ENCODE measurements at regions not wholly inside any gene's neighbourhood (a gene's known extent, or its start where the extent isn't known, plus 50 kb on each side); places are given as distances from the start of the nearest gene placed in this dataset.
"Not testable (repeated sequence)": the region's sequence is repeated elsewhere in the genome, so short reads cannot be mapped to it uniquely, and the experiment has no call there.

DNA sequence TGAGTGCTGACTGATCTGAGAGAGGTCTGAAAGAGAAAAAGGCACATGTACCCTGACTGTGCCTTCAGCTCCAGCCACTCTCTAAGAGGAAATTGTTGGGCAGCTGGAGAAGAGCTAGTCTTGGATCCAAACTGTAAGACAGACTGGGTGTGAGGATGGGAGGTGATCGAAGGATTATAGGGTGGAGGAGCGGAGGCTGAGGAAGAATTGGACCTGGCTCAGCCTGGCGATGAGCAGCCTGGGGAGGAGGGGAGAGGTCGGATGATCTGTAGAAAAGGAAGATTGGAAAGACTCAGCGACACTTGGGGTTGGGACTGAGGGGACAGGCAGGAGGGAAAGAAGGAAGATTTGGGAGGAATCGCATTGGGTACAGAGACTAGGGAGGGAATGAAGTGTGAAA lies 98.6 kb upstream of the SLC25A48 start:
- H3K79me2 ChIP-seq (ENCODE audit: insufficient read depth, low read length) = no peaks in the 10 kb centered on the region
- no peaks in the 10 kb centered on the region for H3K4me1 ChIP-seq (ENCODE audit: insufficient read depth, low read length)
- H3K4me3 ChIP-seq (ENCODE audit: insufficient read depth, low read length) = no peak overlapping the region
- no peak overlapping the region for H3K4me2 ChIP-seq (ENCODE audit: insufficient read depth, low read length)
- no peak overlapping the region for H3K27ac ChIP-seq (ENCODE audit: low read depth, low read length)
- no peaks in the 10 kb centered on the region for H4K20me1 ChIP-seq (ENCODE audit: insufficient read depth, low read length)
- no peak overlapping the region for H2AFZ ChIP-seq (ENCODE audit: low read length)
- H3K9me3 ChIP-seq (ENCODE audit: low read depth, low read length) = no peaks in the 10 kb centered on the region
- H3K36me3 ChIP-seq (ENCODE audit: insufficient read depth, low read length) = no peaks in the 10 kb centered on the region
- TF ChIP-seq, protein P1, sequence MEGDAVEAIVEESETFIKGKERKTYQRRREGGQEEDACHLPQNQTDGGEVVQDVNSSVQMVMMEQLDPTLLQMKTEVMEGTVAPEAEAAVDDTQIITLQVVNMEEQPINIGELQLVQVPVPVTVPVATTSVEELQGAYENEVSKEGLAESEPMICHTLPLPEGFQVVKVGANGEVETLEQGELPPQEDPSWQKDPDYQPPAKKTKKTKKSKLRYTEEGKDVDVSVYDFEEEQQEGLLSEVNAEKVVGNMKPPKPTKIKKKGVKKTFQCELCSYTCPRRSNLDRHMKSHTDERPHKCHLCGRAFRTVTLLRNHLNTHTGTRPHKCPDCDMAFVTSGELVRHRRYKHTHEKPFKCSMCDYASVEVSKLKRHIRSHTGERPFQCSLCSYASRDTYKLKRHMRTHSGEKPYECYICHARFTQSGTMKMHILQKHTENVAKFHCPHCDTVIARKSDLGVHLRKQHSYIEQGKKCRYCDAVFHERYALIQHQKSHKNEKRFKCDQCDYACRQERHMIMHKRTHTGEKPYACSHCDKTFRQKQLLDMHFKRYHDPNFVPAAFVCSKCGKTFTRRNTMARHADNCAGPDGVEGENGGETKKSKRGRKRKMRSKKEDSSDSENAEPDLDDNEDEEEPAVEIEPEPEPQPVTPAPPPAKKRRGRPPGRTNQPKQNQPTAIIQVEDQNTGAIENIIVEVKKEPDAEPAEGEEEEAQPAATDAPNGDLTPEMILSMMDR (IDR thresholded peaks at IDR 0.05; ENCODE audit: extremely low read depth, low read depth, low read length) = no peak
- peaks cover 4% of the 10 kb centered on the region for H3K27me3 ChIP-seq (ENCODE audit: insufficient read depth, low read length)
- DNase-seq (ENCODE audit: insufficient read length, low spot score, missing footprints) = no peak

DNA sequence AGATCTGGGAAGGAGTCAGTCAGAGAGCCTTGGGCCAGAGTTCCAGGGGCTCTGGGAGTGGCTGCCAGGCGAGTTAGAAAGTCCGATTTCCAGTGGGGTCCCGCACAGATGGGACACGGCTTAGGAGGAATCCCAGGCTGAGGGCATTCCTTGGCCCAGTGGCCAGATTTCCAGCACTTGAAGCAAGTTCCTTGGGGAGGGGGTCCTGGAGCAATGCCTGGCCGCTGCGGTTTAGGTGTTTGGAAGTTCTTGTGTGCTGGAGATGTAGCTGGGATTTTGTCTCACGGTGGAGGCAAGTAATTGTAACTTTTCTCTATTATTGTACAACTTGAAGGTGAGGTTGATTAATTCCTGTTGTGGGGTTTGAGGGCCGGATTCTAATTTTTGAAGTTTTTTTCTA lies 99.5 kb upstream of the SLC25A48 start:
- DNase-seq (ENCODE audit: insufficient read length, low spot score, missing footprints); H3K4me3 ChIP-seq (ENCODE audit: insufficient read depth, low read length); H3K27ac ChIP-seq (ENCODE audit: low read depth, low read length); H3K4me1 ChIP-seq (ENCODE audit: insufficient read depth, low read length); H3K9me3 ChIP-seq (ENCODE audit: low read depth, low read length); H4K20me1 ChIP-seq (ENCODE audit: insufficient read depth, low read length); H3K36me3 ChIP-seq (ENCODE audit: insufficient read depth, low read length); H2AFZ ChIP-seq (ENCODE audit: low read length); H3K4me2 ChIP-seq (ENCODE audit: insufficient read depth, low read length); H3K27me3 ChIP-seq (ENCODE audit: insufficient read depth, low read length); H3K79me2 ChIP-seq (ENCODE audit: insufficient read depth, low read length): not testable (repeated sequence)

DNA sequence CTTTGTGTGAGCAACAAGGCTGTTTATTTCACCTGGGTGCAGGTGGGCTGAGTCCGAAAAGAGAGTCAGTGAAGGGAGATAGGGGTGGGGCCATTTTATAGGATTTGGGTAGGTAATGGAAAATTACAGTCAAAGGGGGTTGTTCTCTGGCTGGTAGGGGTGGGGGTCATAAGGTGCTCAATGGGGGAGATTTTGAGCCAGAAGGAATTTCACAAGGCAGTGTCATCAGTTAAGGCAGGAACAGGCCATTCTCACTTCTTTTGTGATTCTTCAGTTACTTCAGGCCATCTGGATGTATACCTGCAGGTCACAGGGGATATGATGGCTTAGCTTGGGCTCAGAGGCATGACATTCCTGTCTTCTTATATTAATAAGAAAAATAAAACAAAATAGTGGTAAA lies 103.4 kb upstream of the SLC25A48 start:
- H3K36me3 ChIP-seq (ENCODE audit: insufficient read depth, low read length); H3K27ac ChIP-seq (ENCODE audit: low read depth, low read length): not testable (repeated sequence)

DNA sequence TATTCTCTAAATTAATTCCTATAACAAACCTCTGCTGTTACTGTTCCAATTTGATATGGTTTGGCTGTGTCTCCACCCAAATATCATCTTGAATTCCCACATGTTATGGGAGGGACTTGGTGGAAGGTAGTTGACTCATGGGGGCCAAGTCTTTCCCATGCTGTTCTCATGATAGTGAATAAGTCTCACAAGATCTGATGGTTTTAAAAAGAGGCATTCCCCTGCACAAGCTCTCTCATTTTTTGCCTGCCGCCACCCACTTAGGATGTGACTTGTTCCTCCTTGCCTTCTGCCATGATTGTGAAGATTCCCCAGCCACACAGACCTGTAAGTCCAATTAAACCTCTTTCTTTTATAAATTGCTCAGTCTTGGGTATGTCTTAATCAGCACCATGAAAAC lies 104.3 kb upstream of the SLC25A48 start:
- H3K27me3 ChIP-seq (ENCODE audit: insufficient read depth, low read length); H3K9me3 ChIP-seq (ENCODE audit: low read depth, low read length); H3K27ac ChIP-seq (ENCODE audit: low read depth, low read length); H2AFZ ChIP-seq (ENCODE audit: low read length); H3K4me2 ChIP-seq (ENCODE audit: insufficient read depth, low read length); H3K4me1 ChIP-seq (ENCODE audit: insufficient read depth, low read length); H3K79me2 ChIP-seq (ENCODE audit: insufficient read depth, low read length); H3K4me3 ChIP-seq (ENCODE audit: insufficient read depth, low read length); H3K36me3 ChIP-seq (ENCODE audit: insufficient read depth, low read length); DNase-seq (ENCODE audit: insufficient read length, low spot score, missing footprints); H4K20me1 ChIP-seq (ENCODE audit: insufficient read depth, low read length): not testable (repeated sequence)

More for the DNA sequence above, 103.4 kb upstream of the SLC25A48 start:
- not testable (repeated sequence) for DNase-seq (ENCODE audit: insufficient read length, low spot score, missing footprints); H3K9me3 ChIP-seq (ENCODE audit: low read depth, low read length); H3K4me1 ChIP-seq (ENCODE audit: insufficient read depth, low read length); H3K4me3 ChIP-seq (ENCODE audit: insufficient read depth, low read length); H2AFZ ChIP-seq (ENCODE audit: low read length); H4K20me1 ChIP-seq (ENCODE audit: insufficient read depth, low read length); H3K4me2 ChIP-seq (ENCODE audit: insufficient read depth, low read length); H3K27me3 ChIP-seq (ENCODE audit: insufficient read depth, low read length); H3K79me2 ChIP-seq (ENCODE audit: insufficient read depth, low read length)

DNA sequence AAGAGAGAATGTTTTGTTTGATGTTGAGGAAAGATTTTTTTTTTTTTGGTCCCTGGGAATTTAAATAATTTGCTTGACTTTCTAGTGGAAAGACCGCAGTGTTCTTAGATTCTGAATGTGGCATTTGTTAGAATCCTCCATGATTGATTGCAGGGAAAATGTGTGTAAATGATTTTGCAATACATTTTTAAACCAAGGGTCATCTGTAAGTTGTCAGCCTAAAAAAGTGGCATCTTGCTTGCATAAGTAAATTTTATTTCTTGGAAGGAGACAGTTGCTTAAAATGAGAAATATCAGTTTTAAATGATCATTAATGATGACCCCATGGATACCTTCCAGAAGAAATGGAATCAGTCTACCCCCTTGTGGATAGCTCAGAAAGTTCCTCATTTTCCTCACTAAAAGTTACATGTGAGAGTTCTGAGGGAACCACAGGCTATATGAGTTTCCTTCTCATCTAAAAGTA lies 105.1 kb upstream of the SLC25A48 start:
- TF ChIP-seq, protein P1 (IDR thresholded peaks at IDR 0.05; ENCODE audit: extremely low read depth, low read depth, low read length) = peak; percentile 37
- no peaks in the 10 kb centered on the region for H3K9me3 ChIP-seq (ENCODE audit: low read depth, low read length)
- DNase-seq (ENCODE audit: insufficient read length, low spot score, missing footprints) = no peak
- H2AFZ ChIP-seq (ENCODE audit: low read length) = no peak overlapping the region
- H3K4me3 ChIP-seq (ENCODE audit: insufficient read depth, low read length) = no peak overlapping the region
- H3K27ac ChIP-seq (ENCODE audit: low read depth, low read length) = no peak overlapping the region
- no peaks in the 10 kb centered on the region for H3K4me1 ChIP-seq (ENCODE audit: insufficient read depth, low read length)
- no peaks in the 10 kb centered on the region for H3K79me2 ChIP-seq (ENCODE audit: insufficient read depth, low read length)
- no peaks in the 10 kb centered on the region for H4K20me1 ChIP-seq (ENCODE audit: insufficient read depth, low read length)
- no peaks in the 10 kb centered on the region for H3K36me3 ChIP-seq (ENCODE audit: insufficient read depth, low read length)
- H3K4me2 ChIP-seq (ENCODE audit: insufficient read depth, low read length) = no peak overlapping the region
- peaks cover 2% of the 10 kb centered on the region for H3K27me3 ChIP-seq (ENCODE audit: insufficient read depth, low read length)
